LNCAP (cell line): ENCODE measurements at regions not wholly inside any gene's neighbourhood (a gene's known extent, or its start where the extent isn't known, plus 50 kb on each side); places are given as distances from the start of the nearest gene placed in this dataset.

Experiments used
- TF ChIP-seq, protein P1 (sequence below): fragments of 450-650 bp; IDR thresholded peaks from 2 replicates; pipeline ENCODE4 v1.5.1; 2017; ENCODE audit warnings: mild to moderate bottlenecking

DNA sequence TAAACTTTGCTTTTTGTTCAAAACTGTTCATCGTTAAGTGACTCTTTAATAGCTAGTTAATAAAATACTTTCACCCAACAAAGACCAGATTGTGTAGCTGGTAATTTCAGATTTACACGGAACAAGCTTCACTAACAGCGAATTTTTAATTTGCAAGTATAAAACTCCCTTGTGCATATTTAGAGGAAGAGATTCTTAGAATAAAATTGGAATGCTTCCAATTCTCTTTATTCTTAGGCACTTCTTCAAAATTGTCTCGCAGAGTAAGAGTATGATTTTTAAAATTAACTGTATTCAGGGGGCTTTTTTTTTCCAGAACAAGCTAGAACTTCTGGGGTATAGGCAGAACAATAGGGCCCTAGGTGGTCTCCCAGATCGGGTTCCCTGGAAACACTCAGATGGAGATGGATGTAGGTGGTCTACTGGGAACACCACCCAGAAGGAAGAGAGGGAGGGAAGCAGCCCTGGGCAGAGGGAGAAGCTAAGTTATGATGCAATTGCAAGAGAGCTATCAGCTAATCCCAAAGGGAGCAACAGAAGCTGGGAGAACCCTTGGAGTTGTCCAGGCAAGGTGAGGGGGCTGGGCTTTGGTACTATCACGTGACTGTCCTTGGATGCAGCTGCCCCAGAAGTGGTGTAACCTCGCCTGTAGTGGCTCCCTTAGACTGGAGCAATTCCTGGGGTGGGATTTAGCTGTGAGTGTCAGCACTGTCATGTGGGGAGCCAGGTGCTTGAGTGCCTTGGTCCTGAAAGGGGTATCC lies 151.7 kb upstream of the ASB18 start:
- TF ChIP-seq, protein P1, sequence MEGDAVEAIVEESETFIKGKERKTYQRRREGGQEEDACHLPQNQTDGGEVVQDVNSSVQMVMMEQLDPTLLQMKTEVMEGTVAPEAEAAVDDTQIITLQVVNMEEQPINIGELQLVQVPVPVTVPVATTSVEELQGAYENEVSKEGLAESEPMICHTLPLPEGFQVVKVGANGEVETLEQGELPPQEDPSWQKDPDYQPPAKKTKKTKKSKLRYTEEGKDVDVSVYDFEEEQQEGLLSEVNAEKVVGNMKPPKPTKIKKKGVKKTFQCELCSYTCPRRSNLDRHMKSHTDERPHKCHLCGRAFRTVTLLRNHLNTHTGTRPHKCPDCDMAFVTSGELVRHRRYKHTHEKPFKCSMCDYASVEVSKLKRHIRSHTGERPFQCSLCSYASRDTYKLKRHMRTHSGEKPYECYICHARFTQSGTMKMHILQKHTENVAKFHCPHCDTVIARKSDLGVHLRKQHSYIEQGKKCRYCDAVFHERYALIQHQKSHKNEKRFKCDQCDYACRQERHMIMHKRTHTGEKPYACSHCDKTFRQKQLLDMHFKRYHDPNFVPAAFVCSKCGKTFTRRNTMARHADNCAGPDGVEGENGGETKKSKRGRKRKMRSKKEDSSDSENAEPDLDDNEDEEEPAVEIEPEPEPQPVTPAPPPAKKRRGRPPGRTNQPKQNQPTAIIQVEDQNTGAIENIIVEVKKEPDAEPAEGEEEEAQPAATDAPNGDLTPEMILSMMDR, result no peak

DNA sequence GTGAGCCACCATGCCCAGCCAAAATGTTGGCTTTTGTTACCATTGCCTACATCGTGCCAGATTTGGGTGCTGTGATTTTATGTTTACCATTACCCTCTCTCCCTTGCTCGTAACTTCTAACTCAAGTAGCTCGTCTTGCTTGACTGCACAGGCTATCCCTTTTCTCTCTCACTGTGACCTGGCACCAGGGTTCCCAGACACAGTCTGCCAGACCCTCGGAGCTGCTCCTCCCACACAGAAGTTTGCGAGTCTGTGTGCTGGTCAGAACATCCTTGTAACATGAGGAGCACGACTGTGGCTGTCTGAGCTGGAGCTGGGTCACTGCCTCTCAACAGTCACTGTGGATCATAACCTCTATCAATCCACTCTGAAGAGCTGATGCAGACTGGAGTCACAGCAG lies 152.5 kb upstream of the ACKR3 start:
- TF ChIP-seq, protein P1, result no peak

DNA sequence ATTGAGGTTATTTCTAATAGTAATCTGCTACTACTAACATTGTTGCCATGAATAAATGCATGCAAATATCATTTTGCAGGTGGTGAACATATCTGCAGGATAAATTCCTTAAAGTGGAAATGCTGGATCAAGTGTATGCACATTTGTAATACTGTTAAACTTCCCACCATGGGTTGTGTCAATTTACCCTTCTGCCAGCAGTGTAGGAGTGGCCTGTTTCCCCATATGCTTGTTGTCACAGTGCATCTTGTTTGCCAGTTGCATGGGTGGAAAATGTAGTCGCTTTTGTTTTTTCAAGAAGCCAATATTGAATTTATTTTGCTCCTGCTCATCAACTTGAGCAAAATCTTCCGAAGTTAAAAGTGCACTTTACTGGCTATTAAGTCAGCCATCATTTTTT lies 139.0 kb upstream of the ACKR3 start:
- TF ChIP-seq, protein P1, result no peak

DNA sequence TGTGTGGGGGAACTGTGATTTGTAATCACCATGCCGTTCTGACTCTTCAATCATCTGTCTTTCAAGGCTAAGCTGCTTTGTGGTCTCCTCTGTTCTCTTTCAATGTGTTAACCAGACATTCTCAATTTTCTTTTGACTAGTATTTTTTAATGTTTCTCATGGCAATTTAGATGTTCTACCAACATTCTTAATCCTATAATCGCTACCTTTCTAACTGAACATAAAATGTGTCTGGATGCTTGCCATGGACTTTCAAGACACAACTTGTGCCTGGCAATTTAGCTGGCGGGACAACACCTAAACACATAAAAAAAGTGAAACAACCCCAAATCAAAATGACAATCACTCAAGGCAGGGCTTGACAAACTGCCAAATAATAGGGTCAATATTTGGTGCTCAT lies 135.0 kb upstream of the ACKR3 start:
- TF ChIP-seq, protein P1, result no peak

DNA sequence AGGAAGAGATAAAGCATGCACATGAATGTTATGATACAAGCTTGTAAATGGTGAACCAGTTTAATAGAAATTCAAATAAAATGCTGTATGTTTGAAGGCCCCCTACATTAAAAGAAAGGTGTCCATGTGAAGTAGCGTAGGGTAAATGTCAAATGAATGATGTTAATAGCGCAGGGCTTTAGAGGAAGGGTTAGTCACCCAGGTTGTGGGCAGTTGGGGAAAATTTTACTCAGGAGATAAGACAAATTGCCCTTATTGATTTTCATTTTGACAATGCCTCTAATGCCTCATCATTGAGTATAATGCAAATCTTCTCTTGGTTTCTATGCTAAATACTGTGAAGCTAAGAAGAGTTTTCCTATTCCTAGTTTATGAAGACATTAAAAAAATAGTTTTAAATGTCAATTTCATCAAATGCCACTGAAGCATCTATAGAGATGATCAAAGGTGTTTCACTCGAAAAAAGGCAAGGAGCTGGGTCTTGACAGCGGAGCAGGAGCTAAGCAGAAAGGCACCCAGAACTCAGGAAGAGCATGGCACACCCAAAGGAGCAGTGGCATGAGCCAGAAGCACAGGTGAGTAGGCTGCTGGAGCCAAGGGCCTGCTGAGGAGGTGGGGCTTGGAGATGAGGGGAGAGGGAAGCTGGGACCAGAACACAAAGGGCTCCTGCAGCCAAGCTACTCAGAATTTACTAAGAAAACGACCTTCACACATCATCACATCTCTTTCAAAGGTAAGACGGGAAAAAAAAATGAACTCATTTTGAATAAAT lies 129.3 kb upstream of the ACKR3 start:
- TF ChIP-seq, protein P1, result no peak

DNA sequence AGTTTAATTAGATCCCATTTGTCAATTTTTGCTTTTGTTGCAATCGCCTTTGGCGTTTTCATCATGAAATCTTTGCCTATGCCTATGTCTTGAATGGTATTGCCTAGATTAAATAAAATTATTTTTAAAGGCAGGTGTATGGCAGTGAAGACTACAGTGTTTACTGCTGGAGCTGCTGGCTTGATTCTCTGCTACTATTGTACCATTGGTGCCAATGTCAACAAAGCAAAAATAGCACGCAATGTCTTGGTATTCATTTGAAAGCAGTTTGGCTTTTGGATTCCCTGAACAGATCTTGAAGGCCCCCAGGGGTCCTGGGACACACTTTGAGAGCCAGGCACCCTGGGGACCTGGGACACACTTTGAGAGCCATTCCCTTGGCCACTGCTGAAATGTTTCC lies 125.4 kb upstream of the ACKR3 start:
- TF ChIP-seq, protein P1, result no peak

DNA sequence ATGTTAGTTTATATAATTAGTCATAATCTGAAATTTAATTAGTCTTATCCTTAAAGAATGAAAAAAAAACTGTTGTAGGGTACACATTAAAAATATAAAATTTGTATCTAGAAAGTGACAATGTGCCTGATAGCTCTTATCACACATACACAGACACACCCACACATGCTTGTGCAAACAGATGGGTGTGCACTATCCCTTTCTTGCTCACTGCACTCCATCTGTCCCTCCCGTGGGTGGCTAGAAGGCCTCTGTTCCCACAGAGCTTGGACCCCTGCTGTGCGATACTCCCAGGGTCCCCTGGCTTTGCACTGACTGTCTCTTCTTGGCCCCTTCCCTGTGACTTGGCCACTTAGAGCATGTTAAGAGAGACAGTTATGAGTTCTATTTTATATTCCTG lies 123.9 kb upstream of the ACKR3 start:
- TF ChIP-seq, protein P1, result no peak
